Bone marrow (tissue), 2 donors: ENCODE measurements at regions not wholly inside any gene's neighbourhood (a gene's known extent, or its start where the extent isn't known, plus 50 kb on each side); places are given as distances from the start of the nearest gene placed in this dataset.
"Not testable (repeated sequence)": the region's sequence is repeated elsewhere in the genome, so short reads cannot be mapped to it uniquely, and the experiment has no call there.

Source experiments
- DNase-seq, 2 donors: peaks; one replicate each; lab custom pipeline; 2025; lab: John Stamatoyannopoulos, UW

- no peak for DNase-seq
These were observed 164.3 kb downstream of the BUB3 start for GRCh38 chr10:123318516-123318915.

- no peak for DNase-seq
These were observed 165.9 kb downstream of the BUB3 start for GRCh38 chr10:123320091-123320490.

GRCh38 chr10:123323884-123324283 lies 169.7 kb downstream of the BUB3 start:
- DNase-seq, result no peak

GRCh38 chr10:123325663-123326190 lies 171.5 kb downstream of the BUB3 start:
- no peak for DNase-seq

- no peak for DNase-seq
These were observed 172.5 kb downstream of the BUB3 start for GRCh38 chr10:123326674-123327073.

- no peak for DNase-seq
These were observed 173.2 kb downstream of the BUB3 start for GRCh38 chr10:123327450-123327849.

- DNase-seq, result no peak
These were observed 173.7 kb downstream of the BUB3 start for GRCh38 chr10:123327896-123328295.

GRCh38 chr10:123331438-123331837 lies 177.2 kb downstream of the BUB3 start:
- no peak for DNase-seq

- DNase-seq, result no peak
These were observed 192.4 kb downstream of the BUB3 start for GRCh38 chr10:123346581-123346980.

GRCh38 chr10:123348691-123349572 lies 194.7 kb downstream of the BUB3 start:
- DNase-seq, result no peak

GRCh38 chr10:123351715-123352114 lies 197.5 kb downstream of the BUB3 start:
- DNase-seq, result no peak

- DNase-seq, result no peak
These were observed 200.3 kb downstream of the BUB3 start for GRCh38 chr10:123354521-123354920.

GRCh38 chr10:123355748-123356481 lies 201.7 kb downstream of the BUB3 start:
- DNase-seq, result no peak

GRCh38 chr10:123356799-123357198 lies 202.6 kb downstream of the BUB3 start:
- no peak for DNase-seq

GRCh38 chr10:123357421-123357930 lies 203.3 kb downstream of the BUB3 start:
- no peak for DNase-seq

GRCh38 chr10:123359539-123359938 lies 205.3 kb downstream of the BUB3 start:
- no peak for DNase-seq

- no peak for DNase-seq
These were observed 207.6 kb downstream of the BUB3 start for GRCh38 chr10:123361832-123362231.

- DNase-seq, result no peak
These were observed 213.0 kb downstream of the BUB3 start for GRCh38 chr10:123367195-123367594.

GRCh38 chr10:123371626-123372025 lies 217.4 kb downstream of the BUB3 start:
- not testable (repeated sequence) for DNase-seq

- DNase-seq, result no peak
These were observed 219.4 kb downstream of the BUB3 start for GRCh38 chr10:123373591-123373990.

GRCh38 chr10:123375097-123375496 lies 220.9 kb downstream of the BUB3 start:
- no peak for DNase-seq

- no peak for DNase-seq
These were observed 221.5 kb downstream of the BUB3 start for GRCh38 chr10:123375738-123376137.

GRCh38 chr10:123377883-123378282 lies 223.7 kb downstream of the BUB3 start:
- DNase-seq, result no peak
